22Rv1 (cell line): ENCODE measurements at regions not wholly inside any gene's neighbourhood (a gene's known extent, or its start where the extent isn't known, plus 50 kb on each side); places are given as distances from the start of the nearest gene placed in this dataset.

Experiments
- H3K27ac ChIP-seq: fragments of 450-650 bp; 2 replicates; pipeline ENCODE4 v1.5.1; 2017
- CTCF ChIP-seq: fragments of 450-650 bp; IDR thresholded peaks from 2 replicates; pipeline ENCODE4 v1.5.1; 2017; ENCODE audit warnings: mild to moderate bottlenecking
- ZFX ChIP-seq: fragments of 450-650 bp; IDR thresholded peaks from 2 replicates; pipeline ENCODE4 v1.6.1; 2017; ENCODE audit warnings: antibody characterized with exemption, borderline replicate concordance

GRCh38 chr4:178894126-178894525, 1451.9 kb upstream of the AGA start:
- no peak overlapping the region for H3K27ac ChIP-seq
- TF ChIP-seq CTCF (no peak), ZFX (no peak)

GRCh38 chr4:178899084-178899483, 1456.8 kb upstream of the AGA start:
- TF ChIP-seq ZFX (no peak), CTCF (no peak)
- no peak overlapping the region for H3K27ac ChIP-seq

- TF ChIP-seq CTCF (no peak), ZFX (no peak)
- no peak overlapping the region for H3K27ac ChIP-seq
Measured at GRCh38 chr4:178917756-178918155, 1475.5 kb upstream of the AGA start.

GRCh38 chr4:178937130-178937529, 1494.9 kb upstream of the AGA start:
- no peak for TF ChIP-seq CTCF
- TF ChIP-seq ZFX, result no peak

GRCh38 chr4:178941975-178942374, 1499.7 kb upstream of the AGA start:
- no peak overlapping the region for H3K27ac ChIP-seq
- TF ChIP-seq ZFX, result no peak
- no peak for TF ChIP-seq CTCF

More at GRCh38 chr4:178937130-178937529, 1494.9 kb upstream of the AGA start:
- H3K27ac ChIP-seq, result no peak overlapping the region

GRCh38 chr4:178953447-178954120, 1511.3 kb upstream of the AGA start:
- TF ChIP-seq ZFX (no peak), CTCF (no peak)
- H3K27ac ChIP-seq, result no peak overlapping the region

- TF ChIP-seq ZFX (no peak), CTCF (no peak)
- H3K27ac ChIP-seq, result no peak overlapping the region
Measured at GRCh38 chr4:178955614-178956013, 1513.4 kb upstream of the AGA start.
